ENCODE measurements at regions not wholly inside any gene's neighbourhood (a gene's known extent, or its start where the extent isn't known, plus 50 kb on each side); places are given as distances from the start of the nearest gene placed in this dataset.

DNA sequence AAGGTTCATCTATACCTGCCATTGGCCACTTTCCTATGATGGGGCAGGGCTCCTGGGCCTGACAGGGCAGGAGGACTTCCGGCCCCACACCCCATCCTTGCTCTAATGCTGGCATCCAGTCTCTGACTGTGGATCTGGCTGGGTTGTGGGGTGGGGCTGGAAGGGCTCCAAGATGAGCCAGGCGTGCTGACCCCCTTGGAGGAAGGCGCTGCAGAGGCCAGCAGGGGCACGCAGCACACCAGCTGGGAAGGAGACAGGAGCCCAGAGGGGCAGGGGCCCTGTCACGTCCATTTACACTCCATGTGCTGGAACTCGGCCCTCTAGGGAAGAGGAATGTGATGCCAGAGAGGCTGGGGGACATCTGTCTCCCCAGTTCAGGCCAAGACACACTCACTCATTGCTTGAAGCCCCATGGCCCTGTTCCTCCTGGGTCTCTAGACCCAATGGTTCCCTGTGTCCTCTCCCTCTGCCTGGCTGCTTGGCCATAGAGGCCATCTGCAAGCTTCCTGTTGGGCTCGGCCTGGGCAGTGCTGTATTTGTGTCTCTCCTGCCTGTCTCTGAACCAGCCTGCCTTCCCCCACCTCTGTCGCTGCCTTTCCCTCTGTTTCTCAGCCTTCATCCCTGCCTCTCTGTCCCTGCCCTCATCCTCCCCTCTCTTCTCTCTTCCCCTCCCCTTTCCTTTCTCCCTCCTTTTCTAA is 67.5 kb upstream of the NECTIN1 start:
- TF ChIP-seq, protein P1, sequence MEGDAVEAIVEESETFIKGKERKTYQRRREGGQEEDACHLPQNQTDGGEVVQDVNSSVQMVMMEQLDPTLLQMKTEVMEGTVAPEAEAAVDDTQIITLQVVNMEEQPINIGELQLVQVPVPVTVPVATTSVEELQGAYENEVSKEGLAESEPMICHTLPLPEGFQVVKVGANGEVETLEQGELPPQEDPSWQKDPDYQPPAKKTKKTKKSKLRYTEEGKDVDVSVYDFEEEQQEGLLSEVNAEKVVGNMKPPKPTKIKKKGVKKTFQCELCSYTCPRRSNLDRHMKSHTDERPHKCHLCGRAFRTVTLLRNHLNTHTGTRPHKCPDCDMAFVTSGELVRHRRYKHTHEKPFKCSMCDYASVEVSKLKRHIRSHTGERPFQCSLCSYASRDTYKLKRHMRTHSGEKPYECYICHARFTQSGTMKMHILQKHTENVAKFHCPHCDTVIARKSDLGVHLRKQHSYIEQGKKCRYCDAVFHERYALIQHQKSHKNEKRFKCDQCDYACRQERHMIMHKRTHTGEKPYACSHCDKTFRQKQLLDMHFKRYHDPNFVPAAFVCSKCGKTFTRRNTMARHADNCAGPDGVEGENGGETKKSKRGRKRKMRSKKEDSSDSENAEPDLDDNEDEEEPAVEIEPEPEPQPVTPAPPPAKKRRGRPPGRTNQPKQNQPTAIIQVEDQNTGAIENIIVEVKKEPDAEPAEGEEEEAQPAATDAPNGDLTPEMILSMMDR (conservative IDR thresholded peaks at IDR 0.05; ENCODE audit: low read depth, low read length) = no peak
- TF ChIP-seq RCOR1 (IDR thresholded peaks at IDR 0.05; ENCODE audit: insufficient replicate concordance, low read length) = no peak
- TF ChIP-seq CHD1 (IDR thresholded peaks at IDR 0.05; ENCODE audit: low read depth, low read length) = no peak
- no peak for TF ChIP-seq POLR2A (IDR thresholded peaks at IDR 0.05; ENCODE audit: low read depth, low read length)
- no peak for TF ChIP-seq RAD21 (IDR thresholded peaks at IDR 0.05; ENCODE audit: low read length)
- no peak for TF ChIP-seq CEBPB (IDR thresholded peaks at IDR 0.05; ENCODE audit: low read depth, low read length)
- no peak for TF ChIP-seq USF2 (IDR thresholded peaks at IDR 0.05; ENCODE audit: low read depth, low read length)
- no peak for TF ChIP-seq MAZ (IDR thresholded peaks at IDR 0.05; ENCODE audit: borderline replicate concordance, low read depth, low read length)

Measured in IMR-90 (cell line).